ENCODE measurements at regions not wholly inside any gene's neighbourhood (a gene's known extent, or its start where the extent isn't known, plus 50 kb on each side); places are given as distances from the start of the nearest gene placed in this dataset.

- no peak for TF ChIP-seq POLR2AphosphoS5 (IDR thresholded peaks at IDR 0.05; ENCODE audit: low read depth, low read length)
- TF ChIP-seq, protein P1, sequence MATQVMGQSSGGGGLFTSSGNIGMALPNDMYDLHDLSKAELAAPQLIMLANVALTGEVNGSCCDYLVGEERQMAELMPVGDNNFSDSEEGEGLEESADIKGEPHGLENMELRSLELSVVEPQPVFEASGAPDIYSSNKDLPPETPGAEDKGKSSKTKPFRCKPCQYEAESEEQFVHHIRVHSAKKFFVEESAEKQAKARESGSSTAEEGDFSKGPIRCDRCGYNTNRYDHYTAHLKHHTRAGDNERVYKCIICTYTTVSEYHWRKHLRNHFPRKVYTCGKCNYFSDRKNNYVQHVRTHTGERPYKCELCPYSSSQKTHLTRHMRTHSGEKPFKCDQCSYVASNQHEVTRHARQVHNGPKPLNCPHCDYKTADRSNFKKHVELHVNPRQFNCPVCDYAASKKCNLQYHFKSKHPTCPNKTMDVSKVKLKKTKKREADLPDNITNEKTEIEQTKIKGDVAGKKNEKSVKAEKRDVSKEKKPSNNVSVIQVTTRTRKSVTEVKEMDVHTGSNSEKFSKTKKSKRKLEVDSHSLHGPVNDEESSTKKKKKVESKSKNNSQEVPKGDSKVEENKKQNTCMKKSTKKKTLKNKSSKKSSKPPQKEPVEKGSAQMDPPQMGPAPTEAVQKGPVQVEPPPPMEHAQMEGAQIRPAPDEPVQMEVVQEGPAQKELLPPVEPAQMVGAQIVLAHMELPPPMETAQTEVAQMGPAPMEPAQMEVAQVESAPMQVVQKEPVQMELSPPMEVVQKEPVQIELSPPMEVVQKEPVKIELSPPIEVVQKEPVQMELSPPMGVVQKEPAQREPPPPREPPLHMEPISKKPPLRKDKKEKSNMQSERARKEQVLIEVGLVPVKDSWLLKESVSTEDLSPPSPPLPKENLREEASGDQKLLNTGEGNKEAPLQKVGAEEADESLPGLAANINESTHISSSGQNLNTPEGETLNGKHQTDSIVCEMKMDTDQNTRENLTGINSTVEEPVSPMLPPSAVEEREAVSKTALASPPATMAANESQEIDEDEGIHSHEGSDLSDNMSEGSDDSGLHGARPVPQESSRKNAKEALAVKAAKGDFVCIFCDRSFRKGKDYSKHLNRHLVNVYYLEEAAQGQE (IDR thresholded peaks at IDR 0.05; ENCODE audit: insufficient read depth in 1 of 2, low read depth in 2 of 2, low read length in 1 of 2), result no peak
- TF ChIP-seq, protein P2, sequence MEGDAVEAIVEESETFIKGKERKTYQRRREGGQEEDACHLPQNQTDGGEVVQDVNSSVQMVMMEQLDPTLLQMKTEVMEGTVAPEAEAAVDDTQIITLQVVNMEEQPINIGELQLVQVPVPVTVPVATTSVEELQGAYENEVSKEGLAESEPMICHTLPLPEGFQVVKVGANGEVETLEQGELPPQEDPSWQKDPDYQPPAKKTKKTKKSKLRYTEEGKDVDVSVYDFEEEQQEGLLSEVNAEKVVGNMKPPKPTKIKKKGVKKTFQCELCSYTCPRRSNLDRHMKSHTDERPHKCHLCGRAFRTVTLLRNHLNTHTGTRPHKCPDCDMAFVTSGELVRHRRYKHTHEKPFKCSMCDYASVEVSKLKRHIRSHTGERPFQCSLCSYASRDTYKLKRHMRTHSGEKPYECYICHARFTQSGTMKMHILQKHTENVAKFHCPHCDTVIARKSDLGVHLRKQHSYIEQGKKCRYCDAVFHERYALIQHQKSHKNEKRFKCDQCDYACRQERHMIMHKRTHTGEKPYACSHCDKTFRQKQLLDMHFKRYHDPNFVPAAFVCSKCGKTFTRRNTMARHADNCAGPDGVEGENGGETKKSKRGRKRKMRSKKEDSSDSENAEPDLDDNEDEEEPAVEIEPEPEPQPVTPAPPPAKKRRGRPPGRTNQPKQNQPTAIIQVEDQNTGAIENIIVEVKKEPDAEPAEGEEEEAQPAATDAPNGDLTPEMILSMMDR (IDR thresholded peaks at IDR 0.05), result no peak
- no peak for TF ChIP-seq SIN3A (IDR thresholded peaks at IDR 0.05; ENCODE audit: borderline replicate concordance, insufficient read depth, low read depth, low read length)
- no peak for TF ChIP-seq TCF7L2 (IDR thresholded peaks at IDR 0.05; ENCODE audit: low read depth, low read length)
- CTCF ChIA-PET, result no interaction called here
- Histone ChIP-seq H3K36me3 (ENCODE audit: control insufficient read depth, insufficient read depth, low read length) (no peaks in the 10 kb centered on the region), H3K4me1 (ENCODE audit: control insufficient read depth, insufficient read depth, low read length) (no peaks in the 10 kb centered on the region), H3K27me3 (ENCODE audit: control insufficient read depth, insufficient read depth, low read length) (no peaks in the 10 kb centered on the region), H3K4me3 (ENCODE audit: low read depth in 2 of 2, low read length in 2 of 2) (no peak overlapping the region), H3K27ac (ENCODE audit: low read length) (no peak overlapping the region), H3K9me3 (ENCODE audit: control insufficient read depth, insufficient read depth, low read depth, low read length) (no peaks in the 10 kb centered on the region)
- in situ Hi-C loops (cut with HindIII; ENCODE audit: low pct_unique_long_range_greater_than_20kb, low sequenced_read_pairs), result no loop called here
- no peak for ATAC-seq
- DNase-seq (ENCODE audit: low read depth, low spot score), result no peak
- POLR2A ChIA-PET, result interaction anchor here (0.6 kb wide), 1 partner anchor 25 kb away, joined by 6 read pairs; no protein-coding TSS in a partner anchor
- intact Hi-C loops (cut with micrococcal nuclease; ENCODE audit: unreplicated experiment), result no loop called here
- no TSS peak for BruUV-seq (replicated peaks)
Measured at GRCh38 chr15:81633889-81634288, 259.9 kb upstream of the TMC3 start.

GRCh38 chr15:81625896-81626295 lies 251.9 kb upstream of the TMC3 start:
- POLR2A ChIA-PET, result no interaction called here
- H3K27ac ChIP-seq (ENCODE audit: low read length), result no peak overlapping the region
- TF ChIP-seq, protein P2 (IDR thresholded peaks at IDR 0.05), result no peak
- no peak for TF ChIP-seq TCF7L2 (IDR thresholded peaks at IDR 0.05; ENCODE audit: low read depth, low read length)
- TF ChIP-seq SIN3A (IDR thresholded peaks at IDR 0.05; ENCODE audit: borderline replicate concordance, insufficient read depth, low read depth, low read length), result no peak
- TF ChIP-seq, protein P1 (IDR thresholded peaks at IDR 0.05; ENCODE audit: insufficient read depth in 1 of 2, low read depth in 2 of 2, low read length in 1 of 2), result no peak
- no peak for TF ChIP-seq POLR2AphosphoS5 (IDR thresholded peaks at IDR 0.05; ENCODE audit: low read depth, low read length)
- CTCF ChIA-PET, result no interaction called here
- ATAC-seq (no peak), DNase-seq (ENCODE audit: low read depth, low spot score) (no peak)
- no peak overlapping the region for H3K4me3 ChIP-seq (ENCODE audit: low read depth in 2 of 2, low read length in 2 of 2)
- in situ Hi-C loops (cut with HindIII; ENCODE audit: low pct_unique_long_range_greater_than_20kb, low sequenced_read_pairs) (no loop called here), intact Hi-C loops (cut with micrococcal nuclease; ENCODE audit: unreplicated experiment) (no loop called here)
- H3K27me3 ChIP-seq (ENCODE audit: control insufficient read depth, insufficient read depth, low read length), result no peaks in the 10 kb centered on the region
- H3K36me3 ChIP-seq (ENCODE audit: control insufficient read depth, insufficient read depth, low read length), result no peaks in the 10 kb centered on the region
- H3K9me3 ChIP-seq (ENCODE audit: control insufficient read depth, insufficient read depth, low read depth, low read length), result no peaks in the 10 kb centered on the region
- no peaks in the 10 kb centered on the region for H3K4me1 ChIP-seq (ENCODE audit: control insufficient read depth, insufficient read depth, low read length)
- BruUV-seq (replicated peaks), result no TSS peak
